DOHH2 (cell line): ENCODE measurements at regions not wholly inside any gene's neighbourhood (a gene's known extent, or its start where the extent isn't known, plus 50 kb on each side); places are given as distances from the start of the nearest gene placed in this dataset.

ENCODE experiments used
- H3F3A ChIP-seq: fragments of 200-600 bp; sonication (generic), shearing (Covaris generic); 2 replicates; pipeline ENCODE4 v1.6.0; 2016; ENCODE audit warnings: antibody characterized with exemption, mild to moderate bottlenecking; ENCODE audit not compliant: control insufficient read depth, insufficient read depth
- H3K27ac ChIP-seq: fragments of 200-600 bp; sonication (generic); 2 replicates; pipeline ENCODE4 v1.5.1; 2014; ENCODE audit warnings: low read depth, mild to moderate bottlenecking, low read length, moderate library complexity
- H3K27me3 ChIP-seq: fragments of 200-600 bp; sonication (generic); 2 replicates; pipeline ENCODE4 v1.6.1; 2014; ENCODE audit warnings: mild to moderate bottlenecking, low read length, mixed read lengths; ENCODE audit not compliant: control insufficient read depth
- H3K36me3 ChIP-seq: fragments of 200-600 bp; sonication (generic); 2 replicates; pipeline ENCODE4 v1.6.1; 2014; ENCODE audit warnings: mild to moderate bottlenecking, low read length, moderate library complexity, mixed read lengths; ENCODE audit not compliant: control insufficient read depth
- H3K4me1 ChIP-seq: fragments of 200-600 bp; sonication (generic); 2 replicates; pipeline ENCODE4 v1.6.1; 2014; ENCODE audit warnings: mild to moderate bottlenecking, low read length, mixed read lengths; ENCODE audit not compliant: control insufficient read depth
- H3K4me2 ChIP-seq: fragments of 200-600 bp; sonication (generic); 2 replicates; pipeline ENCODE4 v1.6.0; 2014; ENCODE audit warnings: mild to moderate bottlenecking, low read length, moderate library complexity
- H3K4me3 ChIP-seq: fragments of 200-600 bp; sonication (generic); 2 replicates; pipeline ENCODE4 v1.5.1; 2014; ENCODE audit warnings: mild to moderate bottlenecking, low read length, mixed read lengths
- H3K79me2 ChIP-seq: fragments of 200-600 bp; sonication (generic); 2 replicates; pipeline ENCODE4 v1.6.1; 2014; ENCODE audit warnings: mild to moderate bottlenecking, low read length, mixed read lengths; ENCODE audit not compliant: control insufficient read depth
- H3K9me2 ChIP-seq: fragments of 200-600 bp; sonication (generic); replicated peaks from 2 replicates; pipeline ENCODE4 v1.6.1; 2014; ENCODE audit warnings: mild to moderate bottlenecking, low read length, mixed read lengths; ENCODE audit not compliant: control insufficient read depth
- H3K9me3 ChIP-seq: fragments of 200-600 bp; sonication (generic); 2 replicates; pipeline ENCODE4 v1.6.1; 2014; ENCODE audit warnings: antibody characterized with exemption, low read length, mixed read lengths; ENCODE audit not compliant: control insufficient read depth, insufficient read depth
- H4K20me1 ChIP-seq: fragments of 200-600 bp; sonication (generic); 2 replicates; pipeline ENCODE4 v1.6.0; 2014; ENCODE audit warnings: low read depth, mild to moderate bottlenecking, antibody characterized with exemption, low read length, moderate library complexity; ENCODE audit not compliant: control insufficient read depth, insufficient read depth
- EZH2phosphoT487 ChIP-seq: fragments of 200-600 bp; sonication (generic); IDR thresholded peaks from 2 replicates; pipeline ENCODE4 v1.6.1; 2017; ENCODE audit warnings: borderline replicate concordance, mild to moderate bottlenecking, antibody characterized with exemption, low read length, moderate library complexity, mixed read lengths
- TF ChIP-seq, protein P1 (sequence below): fragments of 200-600 bp; sonication (generic); IDR thresholded peaks from one replicate; pipeline ENCODE4 v1.5.1; 2014; ENCODE audit warnings: antibody characterized with exemption, mild to moderate bottlenecking, low read depth, low read length; ENCODE audit not compliant: poor library complexity, severe bottlenecking

DNA sequence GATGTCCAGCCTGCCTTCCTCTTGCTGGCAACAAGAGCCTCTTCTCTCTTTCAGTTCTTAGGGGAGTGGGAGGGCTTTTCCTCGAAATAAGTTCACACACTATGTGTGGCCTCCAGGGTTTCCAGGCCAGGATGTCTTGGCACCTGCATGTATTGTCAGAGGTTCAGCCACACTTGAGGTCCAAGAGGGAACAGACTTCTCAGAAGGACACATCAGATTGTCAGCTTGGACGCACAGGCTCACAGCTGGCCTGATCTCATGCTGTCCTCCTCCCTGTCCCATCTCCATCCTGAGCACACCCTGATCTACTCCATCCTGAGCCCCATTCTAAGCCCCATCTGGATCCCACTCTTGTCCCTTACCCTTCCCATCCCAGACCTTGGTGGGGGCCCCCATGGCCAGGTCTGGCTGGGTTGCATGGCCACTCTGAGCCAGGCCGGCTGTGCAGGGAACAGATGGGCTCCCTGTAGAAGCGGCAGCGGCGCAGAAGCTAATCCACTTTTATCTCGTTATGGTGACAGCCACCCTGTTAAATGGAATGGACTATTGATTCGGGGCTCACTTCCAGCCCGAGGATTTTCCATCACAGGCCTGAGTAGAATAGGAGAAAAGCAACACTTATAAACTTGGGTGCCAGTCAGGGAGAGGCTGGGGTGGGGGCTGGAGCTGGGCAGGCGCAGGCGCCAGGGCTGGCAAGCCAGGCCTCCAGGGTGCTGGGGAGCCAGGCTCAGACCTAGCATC is 85.1 kb upstream of the CSF3R start:
- no peaks in the 10 kb centered on the region; the same call in 1 of the 2 replicates for H3K27me3 ChIP-seq
- no peaks in the 10 kb centered on the region for H4K20me1 ChIP-seq
- no peak overlapping the region for H3K4me3 ChIP-seq
- H3K4me2 ChIP-seq, result no peak overlapping the region
- no peak overlapping the region for H3K27ac ChIP-seq
- H3F3A ChIP-seq, result no peaks in the 10 kb centered on the region
- H3K9me3 ChIP-seq, result no peaks in the 10 kb centered on the region
- no peaks in the 10 kb centered on the region for H3K9me2 ChIP-seq
- H3K36me3 ChIP-seq, result no peaks in the 10 kb centered on the region
- no peak for TF ChIP-seq EZH2phosphoT487
- TF ChIP-seq, protein P1, sequence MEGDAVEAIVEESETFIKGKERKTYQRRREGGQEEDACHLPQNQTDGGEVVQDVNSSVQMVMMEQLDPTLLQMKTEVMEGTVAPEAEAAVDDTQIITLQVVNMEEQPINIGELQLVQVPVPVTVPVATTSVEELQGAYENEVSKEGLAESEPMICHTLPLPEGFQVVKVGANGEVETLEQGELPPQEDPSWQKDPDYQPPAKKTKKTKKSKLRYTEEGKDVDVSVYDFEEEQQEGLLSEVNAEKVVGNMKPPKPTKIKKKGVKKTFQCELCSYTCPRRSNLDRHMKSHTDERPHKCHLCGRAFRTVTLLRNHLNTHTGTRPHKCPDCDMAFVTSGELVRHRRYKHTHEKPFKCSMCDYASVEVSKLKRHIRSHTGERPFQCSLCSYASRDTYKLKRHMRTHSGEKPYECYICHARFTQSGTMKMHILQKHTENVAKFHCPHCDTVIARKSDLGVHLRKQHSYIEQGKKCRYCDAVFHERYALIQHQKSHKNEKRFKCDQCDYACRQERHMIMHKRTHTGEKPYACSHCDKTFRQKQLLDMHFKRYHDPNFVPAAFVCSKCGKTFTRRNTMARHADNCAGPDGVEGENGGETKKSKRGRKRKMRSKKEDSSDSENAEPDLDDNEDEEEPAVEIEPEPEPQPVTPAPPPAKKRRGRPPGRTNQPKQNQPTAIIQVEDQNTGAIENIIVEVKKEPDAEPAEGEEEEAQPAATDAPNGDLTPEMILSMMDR, result no peak
- H3K79me2 ChIP-seq, result no peaks in the 10 kb centered on the region
- no peaks in the 10 kb centered on the region for H3K4me1 ChIP-seq

DNA sequence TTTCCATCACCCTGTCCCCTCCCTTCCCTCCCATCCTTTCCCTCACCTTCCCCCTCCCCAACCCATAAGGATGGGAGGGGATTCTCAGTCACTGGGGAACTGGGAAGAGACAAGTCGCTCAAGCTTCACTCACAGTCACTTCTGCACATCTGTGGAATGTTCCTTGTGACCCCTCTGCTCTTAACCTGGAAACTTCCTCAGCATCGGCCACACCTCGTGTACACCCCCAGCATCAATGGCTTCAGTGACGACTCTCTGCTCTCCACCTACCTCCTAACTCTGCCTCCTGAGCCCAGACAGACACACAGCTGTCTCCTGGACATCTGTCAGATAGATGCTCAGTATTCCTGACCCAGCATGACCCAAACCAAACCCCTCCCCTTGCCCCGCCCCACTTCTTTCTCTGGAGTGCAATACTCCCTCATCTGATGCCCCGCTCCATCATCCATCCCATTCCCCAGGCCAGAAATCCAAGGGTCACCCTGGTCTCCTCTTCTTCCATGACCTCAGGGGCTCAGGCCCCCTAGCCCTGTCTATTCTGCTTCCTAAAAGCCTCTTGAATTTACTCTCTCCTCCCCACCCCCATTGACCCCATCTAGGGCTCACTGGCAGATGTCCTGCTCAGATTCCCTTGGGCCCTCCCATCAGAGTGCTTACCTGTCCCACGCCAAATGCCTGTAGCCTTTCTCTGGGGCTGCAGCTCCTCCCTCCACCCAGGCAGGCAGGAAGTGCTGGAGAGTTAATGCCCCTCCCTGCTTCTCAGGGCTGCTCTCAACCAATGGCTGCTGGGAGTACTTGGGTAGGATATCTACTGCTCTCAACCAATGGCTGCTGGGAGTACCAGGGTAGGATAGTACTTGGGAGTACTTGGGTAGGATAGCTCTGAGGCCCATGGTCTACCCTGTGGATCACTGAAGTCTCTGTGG is 83.1 kb upstream of the CSF3R start:
- Histone ChIP-seq H4K20me1 (no peaks in the 10 kb centered on the region), H3K4me2 (no peak overlapping the region), H3K27me3 (no peaks in the 10 kb centered on the region; the same call in 1 of the 2 replicates), H3K36me3 (no peaks in the 10 kb centered on the region), H3K27ac (no peak overlapping the region), H3K9me3 (no peaks in the 10 kb centered on the region), H3F3A (no peaks in the 10 kb centered on the region), H3K9me2 (no peaks in the 10 kb centered on the region), H3K79me2 (no peaks in the 10 kb centered on the region), H3K4me3 (no peak overlapping the region), H3K4me1 (no peaks in the 10 kb centered on the region)
- TF ChIP-seq, protein P1, result no peak
- no peak for TF ChIP-seq EZH2phosphoT487

DNA sequence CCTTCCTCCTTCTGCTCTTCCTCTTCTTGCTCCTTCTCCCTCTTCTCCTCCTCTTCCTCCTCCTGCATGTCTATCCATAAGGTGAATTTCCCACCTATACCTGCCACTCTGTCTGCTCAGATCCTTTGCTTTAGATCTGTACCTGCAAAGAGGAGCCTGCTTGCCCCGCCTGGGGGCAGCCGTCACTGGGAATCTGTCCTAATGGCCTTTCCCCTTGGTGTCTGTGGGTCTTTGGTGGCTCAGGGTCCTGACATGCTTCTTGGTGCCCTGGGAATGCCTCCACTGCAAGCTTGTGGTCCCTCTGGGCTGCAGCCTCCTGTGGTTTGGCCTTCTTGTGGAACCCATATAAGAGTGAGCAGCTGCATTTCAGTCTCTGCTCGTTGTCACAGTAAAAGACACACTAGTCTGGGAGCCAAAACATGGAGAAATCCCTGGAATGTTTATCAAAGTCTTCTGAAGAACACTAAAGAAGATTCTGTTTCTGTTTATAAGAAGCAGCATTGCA is 79.5 kb upstream of the CSF3R start:
- no peaks in the 10 kb centered on the region for H3K9me2 ChIP-seq
- H3K4me3 ChIP-seq, result no peak overlapping the region
- no peaks in the 10 kb centered on the region for H4K20me1 ChIP-seq
- H3K4me1 ChIP-seq, result no peaks in the 10 kb centered on the region
- no peaks in the 10 kb centered on the region for H3F3A ChIP-seq
- no peaks in the 10 kb centered on the region for H3K79me2 ChIP-seq
- no peak for TF ChIP-seq EZH2phosphoT487
- TF ChIP-seq, protein P1, result no peak
- no peak overlapping the region for H3K27ac ChIP-seq
- no peaks in the 10 kb centered on the region for H3K36me3 ChIP-seq
- no peaks in the 10 kb centered on the region; the same call in 1 of the 2 replicates for H3K27me3 ChIP-seq
- H3K9me3 ChIP-seq, result no peaks in the 10 kb centered on the region
- no peak overlapping the region for H3K4me2 ChIP-seq
